Ovary (tissue), 7 donors: ENCODE measurements at regions not wholly inside any gene's neighbourhood (a gene's known extent, or its start where the extent isn't known, plus 50 kb on each side); places are given as distances from the start of the nearest gene placed in this dataset.

Source experiments
- DNase-seq, 5 donors: peaks; one replicate each; pipeline ENCODE4 v3.0.0-alpha.2; 2019 to 2020
- H3K27ac ChIP-seq, 2 donors: fragments of 200-600 bp; one replicate each; pipeline versions ENCODE4 v1.5.1 to v1.8.0; 2019 to 2022
- H3K27me3 ChIP-seq: fragments of 200-600 bp; one replicate; pipeline ENCODE4 v1.8.0; 2022
- H3K36me3 ChIP-seq: fragments of 200-600 bp; sonication (generic); one replicate; pipeline ENCODE4 v1.5.1; 2019
- H3K4me1 ChIP-seq: one replicate; pipeline ENCODE4 v1.8.1; 2013; ENCODE audit warnings: mild to moderate bottlenecking, moderate library complexity; ENCODE audit not compliant: insufficient read depth
- H3K4me3 ChIP-seq: fragments of 200-600 bp; sonication (generic); one replicate; pipeline ENCODE4 v1.5.1; 2017
- H3K9me3 ChIP-seq, 2 donors: fragments of 200-600 bp in 1 of 2; sonication (generic) in 1 of 2; one replicate each; pipeline versions ENCODE4 v1.5.1 to v1.8.1; 2013 to 2019; ENCODE audit warnings: mild to moderate bottlenecking in 1 of 2, moderate library complexity in 1 of 2
- EP300 ChIP-seq: sonication (generic); formaldehyde crosslinking; IDR thresholded peaks from one replicate; pipeline ENCODE4 v1.6.1; 2017; ENCODE audit warnings: antibody characterized with exemption
- POLR2A ChIP-seq: fragments of 450-650 bp; IDR thresholded peaks from one replicate; pipeline ENCODE4 v1.6.1; 2017; ENCODE audit warnings: antibody characterized with exemption, mild to moderate bottlenecking, moderate library complexity
- WGBS, 3 donors: extraction: QIAGEN DNeasy Blood & Tissue Kit in 1 of 3; methylation state at CpG; one replicate each; pipeline versions ENCODE4 v1.1.5 to v1.1.7; 2013 to 2017; 5-methylcytosine and 5-hydroxymethylcytosine counted together
- intact Hi-C, 4 donors: fragments of 100-400 bp; cut with DNase I; formaldehyde crosslinking; loops; one replicate each; pipeline versions ENCODE4 v1.11.0 to v1.15.1; 2022 to 2023
- TF ChIP-seq, protein P1 (sequence below), 3 donors: fragments of 450-650 bp in 2 of 3; fragments of 200-600 bp in 1 of 3; IDR thresholded peaks; one replicate each; pipeline versions ENCODE4 v1.5.1 to v1.8.0; 2016 to 2022; ENCODE audit warnings: antibody characterized with exemption in 3 of 3, mild to moderate bottlenecking in 1 of 3
- donor health status: DM: no; HTN: no; CAD: no; lungs with moderate emphysema.
- donor health status: DM: no; HTN: no; CAD: no.
- donor health status: Bipolar disorder and iron deficiency.
- donor health status: DM: no; HTN: no; CAD: no.
- donor health status: DM: yes; HTN: yes; CAD: no.

DNA sequence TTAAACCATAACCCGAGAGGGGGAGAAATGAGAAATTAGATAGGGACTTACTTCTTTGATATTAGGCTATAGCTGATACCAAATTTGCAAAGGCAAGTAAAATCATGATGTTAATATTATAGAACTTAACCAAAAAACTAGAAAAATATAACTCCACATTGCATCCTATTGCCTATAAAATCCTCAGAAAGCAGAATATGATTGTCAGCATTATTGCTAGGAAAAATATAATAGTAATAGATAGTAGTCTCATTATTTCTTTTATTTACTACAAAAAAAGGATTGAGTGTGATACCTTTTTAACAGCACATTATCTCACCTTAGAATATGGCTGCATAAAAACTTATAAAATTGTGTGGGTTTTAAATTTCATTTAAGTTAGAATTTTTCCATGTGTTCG, 206.5 kb upstream of the CDIN1 start:
- H3K36me3 ChIP-seq = no peaks in the 10 kb centered on the region
- H3K9me3 ChIP-seq = no peaks in the 10 kb centered on the region
- TF ChIP-seq, protein P1, sequence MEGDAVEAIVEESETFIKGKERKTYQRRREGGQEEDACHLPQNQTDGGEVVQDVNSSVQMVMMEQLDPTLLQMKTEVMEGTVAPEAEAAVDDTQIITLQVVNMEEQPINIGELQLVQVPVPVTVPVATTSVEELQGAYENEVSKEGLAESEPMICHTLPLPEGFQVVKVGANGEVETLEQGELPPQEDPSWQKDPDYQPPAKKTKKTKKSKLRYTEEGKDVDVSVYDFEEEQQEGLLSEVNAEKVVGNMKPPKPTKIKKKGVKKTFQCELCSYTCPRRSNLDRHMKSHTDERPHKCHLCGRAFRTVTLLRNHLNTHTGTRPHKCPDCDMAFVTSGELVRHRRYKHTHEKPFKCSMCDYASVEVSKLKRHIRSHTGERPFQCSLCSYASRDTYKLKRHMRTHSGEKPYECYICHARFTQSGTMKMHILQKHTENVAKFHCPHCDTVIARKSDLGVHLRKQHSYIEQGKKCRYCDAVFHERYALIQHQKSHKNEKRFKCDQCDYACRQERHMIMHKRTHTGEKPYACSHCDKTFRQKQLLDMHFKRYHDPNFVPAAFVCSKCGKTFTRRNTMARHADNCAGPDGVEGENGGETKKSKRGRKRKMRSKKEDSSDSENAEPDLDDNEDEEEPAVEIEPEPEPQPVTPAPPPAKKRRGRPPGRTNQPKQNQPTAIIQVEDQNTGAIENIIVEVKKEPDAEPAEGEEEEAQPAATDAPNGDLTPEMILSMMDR (IDR thresholded peaks at IDR 0.05) = no peak
- TF ChIP-seq POLR2A (no peak), EP300 (no peak)
- no peak overlapping the region for H3K4me3 ChIP-seq
- H3K27ac ChIP-seq = no peak overlapping the region
- WGBS, 3 donors = 78 to 87% (median 81%) methylated on average over 2 of the region's 2 CpGs
- H3K4me1 ChIP-seq = no peaks in the 10 kb centered on the region
- H3K27me3 ChIP-seq = no peaks in the 10 kb centered on the region
- no peak for DNase-seq
- intact Hi-C loops = no loop called here

DNA sequence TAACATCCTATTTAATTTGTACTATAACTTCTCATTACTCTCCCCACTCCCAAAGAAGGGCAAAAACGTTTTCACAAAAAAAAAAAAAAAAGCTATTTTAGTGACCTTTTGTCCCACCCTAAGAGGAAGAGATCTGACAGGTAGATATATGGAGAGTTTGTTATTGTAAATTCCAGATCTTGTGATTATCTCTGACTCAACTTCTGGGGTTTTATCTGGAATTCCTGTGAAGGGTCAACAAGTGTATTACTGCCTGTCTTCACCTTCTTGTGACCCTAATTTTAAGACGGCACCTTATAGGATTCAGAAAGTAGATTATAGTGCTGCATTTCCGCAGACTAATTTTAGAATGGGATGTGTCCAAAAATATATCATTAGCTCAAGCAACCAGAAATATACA, 205.9 kb upstream of the CDIN1 start:
- Histone ChIP-seq H3K4me1 (no peaks in the 10 kb centered on the region), H3K36me3 (no peaks in the 10 kb centered on the region), H3K4me3 (no peak overlapping the region), H3K27ac (no peak overlapping the region), H3K9me3 (no peaks in the 10 kb centered on the region), H3K27me3 (no peaks in the 10 kb centered on the region)
- no peak for DNase-seq
- intact Hi-C loops = no loop called here
- TF ChIP-seq POLR2A (no peak), EP300 (no peak)
- WGBS, 3 donors = 57 to 61% (median 58%) methylated on average over 3 of the region's 3 CpGs

DNA sequence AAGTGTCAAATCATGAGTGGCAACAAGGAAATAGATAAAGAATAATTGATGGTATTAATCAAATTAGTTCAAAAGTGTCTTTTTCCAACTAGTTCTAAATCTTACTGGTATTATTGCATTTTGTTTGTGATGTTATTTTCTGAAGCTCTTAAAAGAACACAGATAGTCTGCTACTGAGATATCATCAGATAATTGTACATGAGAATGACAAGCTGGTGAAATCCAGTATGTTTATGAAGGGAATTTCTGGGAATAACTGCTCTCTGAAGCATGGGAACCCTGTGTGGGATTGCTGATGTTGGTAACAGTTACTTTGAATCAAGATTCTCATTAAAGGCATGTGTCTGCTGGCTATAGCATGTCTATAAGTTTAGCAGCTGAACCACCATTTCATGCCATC, 190.3 kb upstream of the CDIN1 start:
- Histone ChIP-seq H3K36me3 (no peaks in the 10 kb centered on the region), H3K27ac (no peak overlapping the region), H3K27me3 (no peaks in the 10 kb centered on the region), H3K4me3 (no peak overlapping the region), H3K4me1 (no peaks in the 10 kb centered on the region), H3K9me3 (no peaks in the 10 kb centered on the region)
- no peak for TF ChIP-seq POLR2A
- no peak for DNase-seq
- intact Hi-C loops = no loop called here

DNA sequence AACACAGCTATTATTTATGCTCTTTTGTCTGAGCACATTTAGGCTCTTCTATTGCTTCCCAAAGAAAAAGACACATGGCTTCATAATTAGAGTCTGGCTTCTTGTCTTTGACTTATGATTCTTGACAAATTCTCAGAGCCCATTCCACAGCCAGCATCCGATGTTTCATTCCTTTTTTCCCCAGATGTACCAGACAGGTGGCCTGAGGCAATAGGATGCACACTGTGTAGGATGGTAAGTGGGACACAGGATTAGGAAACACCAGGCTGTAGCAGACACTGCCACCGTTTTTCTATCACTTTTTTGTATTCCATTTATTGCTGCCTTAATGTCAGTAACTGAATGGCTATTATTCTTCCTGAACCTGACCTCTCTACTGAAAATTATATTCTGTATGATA, 188.9 kb upstream of the CDIN1 start:
- no peak for TF ChIP-seq EP300
- TF ChIP-seq, protein P1 (IDR thresholded peaks at IDR 0.05) = no peak
- no peak for TF ChIP-seq POLR2A
- H3K9me3 ChIP-seq = no peaks in the 10 kb centered on the region
- DNase-seq = no peak
- H3K36me3 ChIP-seq = no peaks in the 10 kb centered on the region
- no peaks in the 10 kb centered on the region for H3K4me1 ChIP-seq
- intact Hi-C loops = no loop called here
- no peaks in the 10 kb centered on the region for H3K27me3 ChIP-seq
- 64 to 72% (median 69%) methylated on average over 2 of the region's 2 CpGs for WGBS, 3 donors
- H3K27ac ChIP-seq = no peak overlapping the region
- H3K4me3 ChIP-seq = no peak overlapping the region

DNA sequence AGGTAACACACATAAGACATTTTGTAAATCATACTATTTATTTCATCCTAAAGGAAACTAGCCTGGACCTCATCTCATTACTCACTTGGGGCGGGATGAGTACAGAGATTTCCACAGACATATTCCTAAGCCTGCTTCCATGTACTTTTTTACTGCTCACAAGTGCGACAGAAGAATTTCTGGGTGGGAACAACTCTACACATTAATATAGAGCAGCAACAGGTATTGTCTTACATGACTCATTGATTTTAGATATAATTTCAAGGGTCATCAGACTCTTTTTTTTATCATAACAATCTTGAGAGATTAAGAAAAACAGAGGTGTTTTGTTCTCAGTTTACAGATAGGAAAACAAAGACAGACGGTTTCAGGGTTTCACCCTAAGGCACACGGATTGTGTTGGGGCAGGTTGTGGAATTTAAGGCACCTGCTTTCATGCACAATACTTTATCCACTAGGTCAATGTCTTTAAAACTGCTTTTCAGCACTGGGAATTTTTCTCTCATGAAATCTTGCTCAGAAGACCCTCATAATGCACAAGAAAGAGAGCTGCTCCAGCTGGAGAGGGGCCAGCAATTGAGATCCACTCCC, 186.7 kb upstream of the CDIN1 start:
- 59 to 63% (median 63%) methylated on average over 4 of the region's 4 CpGs for WGBS, 3 donors
- H3K36me3 ChIP-seq = no peaks in the 10 kb centered on the region
- intact Hi-C loops = no loop called here
- H3K4me1 ChIP-seq = no peaks in the 10 kb centered on the region
- no peaks in the 10 kb centered on the region for H3K27me3 ChIP-seq
- no peaks in the 10 kb centered on the region for H3K9me3 ChIP-seq
- no peak for DNase-seq
- TF ChIP-seq, protein P1 (IDR thresholded peaks at IDR 0.05) = no peak
- TF ChIP-seq POLR2A (no peak), EP300 (no peak)
- no peak overlapping the region for H3K27ac ChIP-seq
- no peak overlapping the region for H3K4me3 ChIP-seq
